Smooth muscle cell (in vitro differentiated cells): ENCODE measurements at regions not wholly inside any gene's neighbourhood (a gene's known extent, or its start where the extent isn't known, plus 50 kb on each side); places are given as distances from the start of the nearest gene placed in this dataset.

Source experiments
- DNase-seq: peaks from one replicate; lab custom pipeline; 2025; ENCODE audit not compliant: unreplicated experiment; lab: John Stamatoyannopoulos, UW
- H2AFZ ChIP-seq: fragments of 200-600 bp; sonication (generic); 2 replicates; pipeline ENCODE4 v1.6.0; 2016; ENCODE audit warnings: antibody characterized with exemption, low read depth, mild to moderate bottlenecking
- H3F3A ChIP-seq: fragments of 200-600 bp; sonication (generic); 2 replicates; pipeline ENCODE4 v1.6.0; 2017; ENCODE audit warnings: antibody characterized with exemption, low read depth
- H3K27ac ChIP-seq: fragments of 200-600 bp; sonication (generic); 2 replicates; pipeline ENCODE4 v1.5.1; 2016; ENCODE audit warnings: low read depth, mild to moderate bottlenecking
- H3K27me3 ChIP-seq: fragments of 200-600 bp; sonication (generic); 2 replicates; pipeline ENCODE4 v1.6.1; 2016; ENCODE audit warnings: low read depth, mild to moderate bottlenecking
- H3K36me3 ChIP-seq: fragments of 200-600 bp; sonication (generic); 2 replicates; pipeline ENCODE4 v1.5.1; 2016; ENCODE audit warnings: low read depth
- H3K4me1 ChIP-seq: fragments of 200-600 bp; sonication (generic); 2 replicates; pipeline ENCODE4 v1.5.1; 2016; ENCODE audit warnings: low read depth
- H3K4me2 ChIP-seq: fragments of 200-600 bp; sonication (generic); 2 replicates; pipeline ENCODE4 v1.6.0; 2016; ENCODE audit warnings: mild to moderate bottlenecking
- H3K4me3 ChIP-seq: fragments of 200-600 bp; sonication (generic); 2 replicates; pipeline ENCODE4 v1.5.1; 2016; ENCODE audit warnings: mild to moderate bottlenecking
- H3K79me2 ChIP-seq: fragments of 200-600 bp; sonication (generic); 2 replicates; pipeline ENCODE4 v1.6.0; 2016; ENCODE audit warnings: low read depth, mild to moderate bottlenecking
- H3K9ac ChIP-seq: fragments of 200-600 bp; sonication (generic); 2 replicates; pipeline ENCODE4 v1.6.0; 2016; ENCODE audit warnings: low read depth
- H3K9me3 ChIP-seq: fragments of 200-600 bp; sonication (generic); replicated peaks from 2 replicates; pipeline ENCODE4 v1.5.1; 2016; ENCODE audit warnings: low read depth
- H4K20me1 ChIP-seq: fragments of 200-600 bp; sonication (generic); 2 replicates; pipeline ENCODE4 v1.6.0; 2016; ENCODE audit warnings: low read depth
- CTCF ChIP-seq: fragments of 200-600 bp; sonication (generic); IDR thresholded peaks from 2 replicates; pipeline ENCODE4 v1.5.1; 2017; ENCODE audit warnings: borderline replicate concordance, mild to moderate bottlenecking, antibody characterized with exemption; ENCODE audit not compliant: insufficient read depth, poor library complexity, severe bottlenecking
- WGBS: methylation state at CpG from one replicate; pipeline ENCODE4 v1.1.7; 2016; ENCODE audit warnings: low lambda C conversion rate; 5-methylcytosine and 5-hydroxymethylcytosine counted together

GRCh38 chr3:124089214-124089613, 97.3 kb upstream of the ROPN1 start:
- DNase-seq, result no peak
- WGBS, result 93% methylated on average over 2 of the region's 2 CpGs
- no peak for TF ChIP-seq CTCF

DNA sequence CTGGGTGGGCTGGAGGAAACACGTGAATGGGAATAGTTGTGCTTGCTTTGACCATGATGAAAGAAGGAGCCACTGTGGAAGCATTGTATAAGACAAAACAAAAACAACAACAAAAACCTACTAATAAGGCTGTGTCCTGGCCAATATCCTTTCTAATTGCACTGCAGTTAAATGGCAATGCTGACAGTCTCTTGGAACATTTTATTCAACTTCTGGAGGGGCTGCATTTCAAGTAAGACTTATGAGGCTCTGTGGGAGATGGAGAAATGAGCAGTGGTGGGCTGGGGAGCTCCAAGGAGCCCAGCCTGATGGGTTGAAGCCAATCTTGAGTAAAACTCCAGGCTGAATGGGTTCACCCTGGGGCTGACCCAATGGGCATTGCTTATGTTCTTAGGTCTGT, 99.8 kb upstream of the ROPN1 start:
- Histone ChIP-seq H3K4me2 (no peak overlapping the region), H3K27me3 (no peaks in the 10 kb centered on the region), H3K9ac (no peak overlapping the region), H3F3A (no peaks in the 10 kb centered on the region), H3K4me1 (peaks cover 7% of the 10 kb centered on the region), H3K79me2 (peaks cover 7% of the 10 kb centered on the region), H3K4me3 (no peak overlapping the region), H3K36me3 (no peaks in the 10 kb centered on the region), H3K9me3 (no peaks in the 10 kb centered on the region), H3K27ac (no peak overlapping the region), H4K20me1 (peaks cover 56% of the 10 kb centered on the region), H2AFZ (no peak overlapping the region)
- DNase-seq, result no peak
- 77% methylated on average over 1 of the region's 1 CpG for WGBS
- TF ChIP-seq CTCF, result no peak

More at GRCh38 chr3:124089214-124089613, 97.3 kb upstream of the ROPN1 start:
- H3K9ac ChIP-seq, result no peak overlapping the region
- H3K4me2 ChIP-seq, result no peak overlapping the region
- peaks cover 7% of the 10 kb centered on the region for H3K4me1 ChIP-seq
- peaks cover 30% of the 10 kb centered on the region for H3K79me2 ChIP-seq
- H3K4me3 ChIP-seq, result no peak overlapping the region
- no peak overlapping the region for H3K27ac ChIP-seq
- no peaks in the 10 kb centered on the region for H3F3A ChIP-seq
- H3K9me3 ChIP-seq, result no peaks in the 10 kb centered on the region
- H3K36me3 ChIP-seq, result no peaks in the 10 kb centered on the region
- H2AFZ ChIP-seq, result no peak overlapping the region
- H4K20me1 ChIP-seq, result peaks cover 47% of the 10 kb centered on the region
- no peaks in the 10 kb centered on the region for H3K27me3 ChIP-seq

DNA sequence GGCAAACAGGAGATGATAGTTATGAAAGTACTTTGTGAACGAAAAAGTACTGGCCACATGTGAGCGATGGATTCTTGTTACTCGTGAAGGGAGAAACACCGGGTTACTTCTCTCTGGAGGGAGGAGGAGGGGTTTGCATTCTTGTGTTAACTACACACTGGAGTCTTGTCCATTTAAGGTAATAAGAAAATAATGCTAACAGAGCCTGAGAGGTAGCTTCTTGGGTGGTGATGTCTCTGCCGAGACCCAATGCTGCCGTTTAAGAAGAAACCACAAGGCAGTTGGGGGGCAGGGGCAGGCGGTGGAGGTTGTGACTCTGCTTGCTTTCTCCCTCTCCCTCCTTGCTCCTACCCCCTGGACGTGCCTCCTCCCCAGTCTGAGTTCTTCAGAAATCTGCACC, 100.9 kb upstream of the ROPN1 start:
- Histone ChIP-seq H3K27ac (no peak overlapping the region), H3K79me2 (peaks cover 5% of the 10 kb centered on the region), H3K9me3 (no peaks in the 10 kb centered on the region), H3K36me3 (no peaks in the 10 kb centered on the region), H3K27me3 (no peaks in the 10 kb centered on the region), H3F3A (no peaks in the 10 kb centered on the region), H4K20me1 (peaks cover 56% of the 10 kb centered on the region), H3K4me2 (peak overlapping the region; percentile 15), H3K4me3 (no peak overlapping the region), H3K9ac (no peak overlapping the region), H2AFZ (no peak overlapping the region), H3K4me1 (peaks cover 7% of the 10 kb centered on the region)
- WGBS, result 43% methylated on average over 8 of the region's 8 CpGs
- TF ChIP-seq CTCF, result no peak
- no peak for DNase-seq

- WGBS, result 72% methylated on average over 20 of the region's 20 CpGs
- TF ChIP-seq CTCF, result no peak
- peaks cover 59% of the 10 kb centered on the region for H4K20me1 ChIP-seq
Observed at GRCh38 chr3:124094496-124094895, 102.6 kb upstream of the ROPN1 start.

More at GRCh38 chr3:124094496-124094895, 102.6 kb upstream of the ROPN1 start:
- H3F3A ChIP-seq, result no peaks in the 10 kb centered on the region
- no peaks in the 10 kb centered on the region for H3K9me3 ChIP-seq
- H3K36me3 ChIP-seq, result no peaks in the 10 kb centered on the region
- no peak overlapping the region for H3K27ac ChIP-seq
- peaks cover 7% of the 10 kb centered on the region for H3K4me1 ChIP-seq
- H3K79me2 ChIP-seq, result peaks cover 3% of the 10 kb centered on the region
- DNase-seq, result no peak
- no peak overlapping the region for H3K4me2 ChIP-seq
- no peak overlapping the region for H3K4me3 ChIP-seq
- no peak overlapping the region for H2AFZ ChIP-seq
- H3K27me3 ChIP-seq, result no peaks in the 10 kb centered on the region
- no peak overlapping the region for H3K9ac ChIP-seq
